K562 (cell line): ENCODE measurements at regions not wholly inside any gene's neighbourhood (a gene's known extent, or its start where the extent isn't known, plus 50 kb on each side); places are given as distances from the start of the nearest gene placed in this dataset.

Experiments
- ARHGAP35 ChIP-seq: fragments of 450-650 bp; IDR thresholded peaks from 2 replicates; pipeline ENCODE4 v1.6.1; 2018; ENCODE audit not compliant: partially characterized antibody
- CBFA2T2 ChIP-seq: fragments of 450-650 bp; conservative IDR thresholded peaks from 2 replicates; pipeline ENCODE4 v1.6.1; 2017; ENCODE audit warnings: mild to moderate bottlenecking
- CREB1 ChIP-seq, 2 experiments: sonication (generic) in 1 of 2; formaldehyde crosslinking in 1 of 2; IDR thresholded peaks; 2 replicates each; pipeline versions ENCODE4 v1.6.1 to v1.8.0; 2012 to 2022; ENCODE audit warnings: inconsistent platforms in 1 of 2, mild to moderate bottlenecking in 1 of 2, missing genetic modification reagents in 1 of 2, moderate library complexity in 1 of 2
- CTBP1 ChIP-seq: fragments of 450-650 bp; IDR thresholded peaks from 2 replicates; pipeline ENCODE4 v1.6.1; 2016; ENCODE audit warnings: borderline replicate concordance
- FOXJ3 ChIP-seq: sonication (generic); formaldehyde crosslinking; IDR thresholded peaks from 2 replicates; pipeline ENCODE4 v1.4.0; 2020; ENCODE audit warnings: mild to moderate bottlenecking, missing genetic modification reagents
- HDAC3 ChIP-seq: fragments of 450-650 bp; IDR thresholded peaks from 2 replicates; pipeline ENCODE4 v1.6.1; 2018; ENCODE audit warnings: borderline replicate concordance, mild to moderate bottlenecking, moderate library complexity; ENCODE audit not compliant: partially characterized antibody
- HIVEP1 ChIP-seq: fragments of 250-450 bp; sonication (Bioruptor Pico); IDR thresholded peaks from 2 replicates; pipeline ENCODE4 v1.4.0; 2020; ENCODE audit warnings: mild to moderate bottlenecking
- HMG20A ChIP-seq: fragments of 450-650 bp; formaldehyde crosslinking; conservative IDR thresholded peaks from 2 replicates; pipeline ENCODE4 v1.4.0; 2020; ENCODE audit warnings: mild to moderate bottlenecking, mixed read lengths
- MEF2A ChIP-seq: IDR thresholded peaks from 2 replicates; pipeline ENCODE4 v1.6.1; 2011; ENCODE audit warnings: low read depth, mild to moderate bottlenecking, low read length, moderate library complexity; ENCODE audit not compliant: control insufficient read depth
- NFIC ChIP-seq: fragments of 450-650 bp; IDR thresholded peaks from 2 replicates; pipeline ENCODE4 v1.6.1; 2017; ENCODE audit warnings: mild to moderate bottlenecking, inconsistent platforms
- NFIX ChIP-seq: fragments of 250-450 bp; sonication (Bioruptor Pico); IDR thresholded peaks from 2 replicates; pipeline ENCODE4 v1.4.0; 2020; ENCODE audit warnings: low read depth, mild to moderate bottlenecking, moderate library complexity
- RNF2 ChIP-seq: sonication (generic); IDR thresholded peaks from 2 replicates; pipeline ENCODE4 v1.6.1; 2016
- SAP30 ChIP-seq: fragments of 200-600 bp; sonication (generic); IDR thresholded peaks from 2 replicates; pipeline ENCODE4 v1.6.1; 2012; ENCODE audit warnings: borderline replicate concordance, low read depth, mild to moderate bottlenecking, moderate library complexity, low read length, control low read depth, inconsistent platforms; ENCODE audit not compliant: insufficient read depth, poor library complexity, severe bottlenecking
- SIN3A ChIP-seq, 2 experiments: fragments of 150-350 bp in 1 of 2; IDR thresholded peaks; 2 replicates each; pipeline ENCODE4 v1.6.1; 2011 to 2016; ENCODE audit warnings: borderline replicate concordance in 2 of 2, low read depth in 2 of 2, low read length in 2 of 2, mild to moderate bottlenecking in 2 of 2, moderate library complexity in 2 of 2; ENCODE audit not compliant: control insufficient read depth in 1 of 2
- SMARCE1 ChIP-seq: fragments of 450-650 bp; IDR thresholded peaks from 2 replicates; pipeline ENCODE4 v1.7.1; 2016; ENCODE audit warnings: mild to moderate bottlenecking
- SREBF2 ChIP-seq: sonication (generic); formaldehyde crosslinking; IDR thresholded peaks from 2 replicates; pipeline ENCODE4 v1.4.0; 2020; ENCODE audit warnings: mild to moderate bottlenecking, missing genetic modification reagents
- STAT5A ChIP-seq: IDR thresholded peaks from 2 replicates; pipeline ENCODE4 v1.6.1; 2012; ENCODE audit warnings: low read length, inconsistent platforms, borderline replicate concordance
- TEAD1 ChIP-seq, 2 experiments: fragments of 450-650 bp in 1 of 2; sonication (generic) in 1 of 2; formaldehyde crosslinking; IDR thresholded peaks; 2 replicates each; pipeline versions ENCODE4 v1.4.0 to v1.8.0; 2020 to 2022; ENCODE audit warnings: mild to moderate bottlenecking in 2 of 2, missing genetic modification reagents in 1 of 2
- ZFP30 ChIP-seq: fragments of 250-450 bp; sonication (Bioruptor Pico); IDR thresholded peaks from 2 replicates; pipeline ENCODE4 v1.8.0; 2022; ENCODE audit warnings: moderate library complexity, mild to moderate bottlenecking, inconsistent platforms, borderline replicate concordance
- ZNF431 ChIP-seq: sonication (generic); formaldehyde crosslinking; IDR thresholded peaks from 2 replicates; pipeline ENCODE4 v1.8.0; 2022; ENCODE audit warnings: mild to moderate bottlenecking, missing genetic modification reagents
- ZNF699 ChIP-seq: fragments of 250-450 bp; sonication (Bioruptor Pico); IDR thresholded peaks from 2 replicates; pipeline ENCODE4 v1.8.0; 2021; ENCODE audit warnings: mild to moderate bottlenecking, moderate library complexity; ENCODE audit not compliant: insufficient replicate concordance
- TF ChIP-seq, protein P1 (sequence below): fragments of 250-450 bp; sonication (Bioruptor Pico); IDR thresholded peaks from 2 replicates; pipeline ENCODE4 v1.4.0; 2020; ENCODE audit warnings: mild to moderate bottlenecking, moderate library complexity
- TF ChIP-seq, protein P2 (sequence below): sonication (generic); formaldehyde crosslinking; IDR thresholded peaks from 2 replicates; pipeline ENCODE4 v1.8.0; 2022; ENCODE audit warnings: missing genetic modification reagents, mild to moderate bottlenecking, moderate library complexity, borderline replicate concordance

DNA sequence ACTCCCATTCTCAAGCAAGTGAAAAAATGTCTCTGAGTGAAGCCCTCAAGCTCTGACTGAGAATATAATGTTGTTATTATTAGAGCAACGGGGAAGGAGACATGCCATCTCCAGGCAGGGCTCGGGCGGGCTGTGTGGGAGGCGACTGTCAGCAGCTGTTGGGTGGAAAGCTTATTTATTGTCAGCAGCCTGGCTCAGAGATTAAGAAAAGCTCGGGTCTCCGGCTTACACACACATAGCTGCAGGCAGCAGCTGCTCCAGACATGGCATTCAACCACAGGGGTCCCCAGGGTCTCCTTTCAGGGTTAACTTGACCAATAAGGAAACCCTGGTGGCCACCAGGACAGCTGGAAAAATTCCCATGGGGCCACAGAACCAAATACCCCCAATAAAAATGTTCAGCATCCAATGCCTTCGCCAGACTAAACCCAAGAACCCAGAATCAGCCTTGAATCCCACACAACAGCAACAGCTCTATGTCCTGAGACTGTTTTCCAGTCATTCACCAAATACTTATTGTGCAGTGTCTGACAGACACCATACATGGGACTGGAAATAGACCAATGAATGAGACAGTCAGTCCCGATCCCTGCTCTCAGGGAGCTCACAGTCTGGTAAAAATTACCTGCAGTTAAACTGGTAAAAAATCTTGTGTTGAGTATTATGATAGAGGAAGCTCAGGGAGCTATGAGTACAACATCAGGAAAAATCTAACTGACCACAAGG, 70.5 kb upstream of the RTN4 start (continued):
- TF ChIP-seq STAT5A (peak; percentile 58), ZFP30 (CRISPR knock-in tag) (no peak), ZNF431 (CRISPR knock-in tag) (no peak), NFIC (peak; percentile 46; the same call in 1 of the 2 replicates), SREBF2 (CRISPR knock-in tag) (no peak), MEF2A (no peak), ZNF699 (CRISPR knock-in tag) (no peak), HIVEP1 (CRISPR knock-in tag) (0 out of 2 replicates have a peak, but pooled peaks have one; percentile 14), SIN3A (IDR thresholded peaks at IDR 0.05; ENCODE audit: borderline replicate concordance in 2 of 2, control insufficient read depth in 1 of 2, low read depth in 2 of 2, low read length in 2 of 2) (no peak), NFIX (CRISPR knock-in tag) (no peak), TEAD1 (CRISPR knock-in tag; IDR thresholded peaks at IDR 0.05) (peak in 1 of 2 experiments; percentile 63; a peak in 1 of 4 replicates), CREB1 (IDR thresholded peaks at IDR 0.05) (0 out of 2 replicates have a peak, but pooled peaks have one; percentile 14), CREB1 (CRISPR knock-in tag; IDR thresholded peaks at IDR 0.05) (no peak), RNF2 (peak; percentile 36; the same call in 1 of the 2 replicates), HDAC3 (peak; percentile 44), ARHGAP35 (no peak), HMG20A (no peak), FOXJ3 (CRISPR knock-in tag) (no peak), CTBP1 (no peak), CBFA2T2 (peak; percentile 75), SMARCE1 (peak; percentile 51; the same call in 1 of the 2 replicates), SAP30 (no peak)
- TF ChIP-seq, protein P1, sequence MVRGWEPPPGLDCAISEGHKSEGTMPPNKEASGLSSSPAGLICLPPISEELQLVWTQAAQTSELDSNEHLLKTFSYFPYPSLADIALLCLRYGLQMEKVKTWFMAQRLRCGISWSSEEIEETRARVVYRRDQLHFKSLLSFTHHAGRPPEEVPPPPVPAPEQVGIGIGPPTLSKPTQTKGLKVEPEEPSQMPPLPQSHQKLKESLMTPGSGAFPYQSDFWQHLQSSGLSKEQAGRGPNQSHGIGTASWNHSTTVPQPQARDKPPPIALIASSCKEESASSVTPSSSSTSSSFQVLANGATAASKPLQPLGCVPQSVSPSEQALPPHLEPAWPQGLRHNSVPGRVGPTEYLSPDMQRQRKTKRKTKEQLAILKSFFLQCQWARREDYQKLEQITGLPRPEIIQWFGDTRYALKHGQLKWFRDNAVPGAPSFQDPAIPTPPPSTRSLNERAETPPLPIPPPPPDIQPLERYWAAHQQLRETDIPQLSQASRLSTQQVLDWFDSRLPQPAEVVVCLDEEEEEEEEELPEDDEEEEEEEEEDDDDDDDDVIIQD (CRISPR knock-in tag): no peak
- TF ChIP-seq, protein P2, sequence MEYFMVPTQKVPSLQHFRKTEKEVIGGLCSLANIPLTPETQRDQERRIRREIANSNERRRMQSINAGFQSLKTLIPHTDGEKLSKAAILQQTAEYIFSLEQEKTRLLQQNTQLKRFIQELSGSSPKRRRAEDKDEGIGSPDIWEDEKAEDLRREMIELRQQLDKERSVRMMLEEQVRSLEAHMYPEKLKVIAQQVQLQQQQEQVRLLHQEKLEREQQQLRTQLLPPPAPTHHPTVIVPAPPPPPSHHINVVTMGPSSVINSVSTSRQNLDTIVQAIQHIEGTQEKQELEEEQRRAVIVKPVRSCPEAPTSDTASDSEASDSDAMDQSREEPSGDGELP (CRISPR knock-in tag): peak; percentile 98
